NCI-H82 (cell line): ENCODE measurements at regions not wholly inside any gene's neighbourhood (a gene's known extent, or its start where the extent isn't known, plus 50 kb on each side); places are given as distances from the start of the nearest gene placed in this dataset.

Experiments
- DNase-seq: peaks from one replicate; lab custom pipeline; 2025; lab: John Stamatoyannopoulos, UW

DNA sequence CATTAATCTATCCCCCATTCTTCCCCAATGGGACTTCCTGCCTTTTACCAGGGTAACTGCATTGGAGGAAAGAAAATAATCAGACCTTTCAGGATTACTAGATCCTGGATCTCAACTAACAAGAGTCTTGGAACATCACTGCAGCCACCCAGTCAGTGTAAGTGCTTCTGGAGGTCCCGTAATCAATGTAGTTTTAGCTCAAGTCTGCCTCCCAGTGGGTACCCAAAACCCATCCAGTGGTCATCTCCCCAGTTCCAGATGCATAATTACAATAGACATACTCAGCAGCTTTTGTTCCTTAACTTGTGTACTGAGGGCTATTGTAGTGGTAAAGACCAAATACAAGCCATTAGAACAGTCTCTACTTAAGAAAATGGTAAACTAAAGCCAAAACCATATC, 319.1 kb downstream of the GPATCH2 start:
- peak; percentile 39 for DNase-seq

- no peak for DNase-seq
Measured at GRCh38 chr1:217311269-217311668, 319.6 kb downstream of the GPATCH2 start.

DNA sequence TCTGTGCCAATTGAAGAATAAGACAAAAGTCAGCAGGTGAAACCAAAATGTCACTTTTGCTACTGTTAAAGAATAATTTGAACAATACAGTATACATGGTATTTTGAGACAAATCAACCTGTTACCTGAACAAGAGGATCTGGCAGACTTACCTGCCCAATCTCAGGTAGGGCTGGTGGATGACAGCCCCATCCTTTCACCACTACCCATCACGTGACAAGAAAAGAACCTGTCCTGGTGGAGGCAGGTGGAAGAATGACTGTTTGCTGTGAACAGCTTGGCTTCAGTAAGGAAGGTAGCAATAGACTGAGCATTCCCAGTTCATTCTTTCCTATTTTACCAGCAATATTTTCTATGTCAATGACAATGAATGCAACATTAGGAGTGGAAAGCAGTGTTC, 349.6 kb downstream of the GPATCH2 start:
- no peak for DNase-seq

- no peak for DNase-seq
Measured at GRCh38 chr1:217275655-217276398, 355.1 kb downstream of the GPATCH2 start.

DNA sequence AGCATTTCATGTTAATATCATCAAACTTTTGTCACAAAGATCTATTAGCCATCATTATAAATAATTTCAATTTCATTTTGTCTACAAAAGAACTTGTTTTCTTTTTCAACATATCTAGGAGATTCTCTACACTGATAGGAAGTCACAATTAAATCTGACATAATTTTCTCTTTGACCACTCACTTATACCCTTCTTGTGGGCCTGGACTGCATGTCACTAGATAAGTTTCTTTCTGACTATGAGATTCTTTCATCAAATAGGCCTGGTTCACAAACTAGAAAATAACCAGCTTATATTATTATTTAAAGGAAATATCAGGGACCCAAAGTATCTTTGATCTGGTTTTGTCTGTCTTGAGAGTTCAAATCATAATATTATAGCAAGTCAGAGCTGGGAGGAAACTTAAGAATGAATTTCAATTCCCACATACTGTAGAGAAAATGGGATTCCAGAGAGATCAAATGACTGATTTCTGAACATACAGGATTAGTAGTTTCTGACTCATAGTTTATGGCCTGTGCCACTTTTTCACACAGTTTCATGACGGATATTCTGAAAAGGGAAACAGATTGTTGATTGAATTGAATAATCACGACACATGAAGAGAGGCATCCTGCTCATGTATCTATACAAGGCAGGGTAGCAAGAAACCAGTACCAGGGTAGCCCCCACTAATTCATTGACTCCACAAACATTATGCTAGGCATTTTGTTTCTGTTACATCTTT, 355.8 kb downstream of the GPATCH2 start:
- no peak for DNase-seq

DNA sequence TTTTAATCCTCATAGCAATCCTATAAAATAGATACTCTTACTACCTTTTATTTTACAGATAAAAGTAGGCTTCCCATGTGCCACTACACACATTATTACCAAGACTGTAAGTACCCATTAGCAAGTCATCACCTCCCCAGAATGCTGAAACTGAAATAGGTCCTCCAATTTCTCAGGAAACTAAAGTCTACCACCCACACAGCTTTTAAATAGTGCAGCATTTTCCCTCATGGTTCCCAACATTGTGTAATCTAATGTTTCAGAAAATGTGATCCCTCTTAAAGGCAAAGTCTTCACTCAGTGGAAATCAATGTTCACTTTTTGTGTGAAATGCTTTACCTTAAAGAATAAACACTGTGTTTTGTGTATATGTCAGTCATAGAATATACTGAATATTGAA, 356.5 kb downstream of the GPATCH2 start:
- no peak for DNase-seq

- DNase-seq: no peak
Measured at GRCh38 chr1:217273866-217274265, 357.0 kb downstream of the GPATCH2 start.

DNA sequence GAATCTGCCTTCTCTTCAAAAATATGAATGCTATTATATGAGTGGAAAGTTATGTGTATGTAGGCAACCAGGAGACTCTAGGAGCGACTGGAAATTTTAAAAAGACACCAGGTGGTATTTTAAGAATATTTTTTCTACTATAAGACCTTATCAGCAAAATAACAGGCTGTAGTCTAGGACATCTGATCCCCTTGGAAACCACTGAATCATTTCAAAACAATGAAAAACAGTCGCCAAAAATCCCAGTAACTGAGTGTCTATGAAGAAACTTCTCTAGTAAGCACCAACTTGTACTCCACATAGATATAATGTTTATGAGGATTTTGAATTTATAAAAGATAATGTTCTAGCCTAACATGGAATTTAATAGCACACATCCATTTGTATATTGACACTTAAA, 358.5 kb downstream of the GPATCH2 start:
- DNase-seq: no peak

GRCh38 chr1:217270101-217270500, 360.8 kb downstream of the GPATCH2 start:
- no peak for DNase-seq

GRCh38 chr1:217268058-217268457, 362.8 kb downstream of the GPATCH2 start:
- DNase-seq: no peak

GRCh38 chr1:217261636-217262035, 369.3 kb downstream of the GPATCH2 start:
- DNase-seq: no peak

DNA sequence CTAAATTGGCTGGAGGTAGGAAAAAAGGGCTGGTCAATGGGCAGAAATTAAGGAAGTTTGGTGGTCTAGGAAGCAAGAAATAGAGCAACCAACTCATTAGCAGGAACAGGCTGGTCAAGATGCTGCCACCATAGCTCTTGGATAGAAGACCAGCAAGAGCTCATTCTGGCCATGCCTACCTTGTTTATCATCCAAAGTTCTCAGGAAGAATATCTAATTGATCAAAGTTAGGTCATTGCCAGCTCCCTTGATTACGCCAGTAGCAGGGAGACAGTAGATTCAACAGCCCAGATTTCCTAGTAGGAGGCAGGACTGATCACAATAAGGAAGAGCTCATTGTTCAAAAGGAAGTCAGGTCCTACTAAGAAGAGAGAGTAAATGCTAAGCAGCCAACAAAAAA, 370.2 kb downstream of the GPATCH2 start:
- DNase-seq: no peak

DNA sequence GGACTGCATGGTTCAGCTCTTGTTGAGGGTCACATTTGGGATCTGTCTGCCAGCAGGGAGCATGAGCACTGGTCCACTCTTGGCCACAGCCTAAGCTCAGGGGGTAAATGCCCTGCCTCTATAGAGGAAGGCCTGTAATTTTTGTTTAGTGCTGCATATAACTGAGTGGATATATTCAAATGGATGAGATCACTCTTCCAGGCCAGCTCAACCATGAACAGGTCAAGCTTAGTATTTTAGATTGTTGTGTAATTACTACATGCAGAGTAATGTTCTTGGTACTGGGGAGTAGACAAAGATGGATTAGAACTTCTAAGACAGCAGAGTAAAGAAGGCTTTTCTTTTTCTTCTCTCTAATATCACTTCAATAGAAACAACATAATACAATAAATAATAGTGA, 376.9 kb downstream of the GPATCH2 start:
- DNase-seq: no peak

DNA sequence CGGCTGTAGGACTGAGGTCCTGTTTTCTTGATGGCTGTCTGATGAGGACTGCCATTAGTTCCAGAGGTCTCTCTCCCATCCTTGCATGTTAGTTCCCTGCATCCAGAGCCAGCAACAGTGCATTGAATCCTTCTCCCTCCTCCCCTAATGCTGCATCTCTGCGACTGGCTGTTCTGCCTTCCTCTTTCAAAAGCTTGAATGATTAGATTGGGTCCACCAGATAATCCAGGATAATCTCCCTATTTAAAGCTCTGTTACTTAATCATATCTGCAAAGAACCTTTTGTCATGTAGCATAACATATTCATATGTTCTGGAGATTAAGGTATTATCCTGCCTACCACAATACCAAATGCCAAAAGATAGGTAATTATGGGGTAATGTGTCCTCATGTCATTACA, 377.5 kb downstream of the GPATCH2 start:
- DNase-seq: peak; percentile 88

DNA sequence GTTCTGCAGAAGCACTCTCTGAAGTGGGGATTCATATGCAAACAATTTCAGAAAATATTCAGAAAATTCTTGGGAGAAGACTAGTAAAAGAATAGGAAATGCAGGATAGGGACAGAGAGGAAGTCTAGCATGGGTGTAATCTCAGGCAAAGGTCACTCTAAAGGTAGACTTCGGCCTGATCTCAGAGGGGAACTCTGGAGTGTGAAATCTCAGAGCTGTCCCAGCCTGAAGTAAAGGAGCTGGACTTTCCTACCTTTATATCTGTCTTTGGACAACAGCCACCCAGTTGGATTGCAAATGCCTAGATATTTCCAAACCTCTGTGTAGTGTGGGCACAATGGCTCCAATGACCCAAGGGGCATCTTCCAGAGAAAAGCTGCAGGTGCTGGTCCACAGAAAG, 379.8 kb downstream of the GPATCH2 start:
- no peak for DNase-seq

- DNase-seq: no peak
Measured at GRCh38 chr1:217249857-217250256, 381.0 kb downstream of the GPATCH2 start.

DNA sequence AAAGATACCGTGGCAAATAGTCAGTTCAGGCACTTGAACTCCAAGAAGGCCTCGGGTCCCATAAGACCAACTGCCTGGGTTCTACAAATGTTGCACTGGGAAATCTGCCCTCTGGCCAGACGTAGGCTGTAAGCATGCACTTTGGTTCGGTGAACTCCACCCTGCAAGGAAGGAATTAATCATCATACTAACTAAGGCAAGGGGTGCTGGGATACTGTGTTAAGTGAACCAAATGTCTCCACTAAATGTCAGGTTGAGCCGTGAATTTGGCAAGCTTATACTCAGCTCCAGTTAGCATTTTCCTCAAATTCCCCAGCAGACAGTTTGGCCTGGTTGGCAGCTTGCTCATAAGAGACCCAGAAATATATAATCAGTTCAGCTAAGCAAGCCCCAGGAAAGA, 385.9 kb downstream of the GPATCH2 start:
- no peak for DNase-seq

DNA sequence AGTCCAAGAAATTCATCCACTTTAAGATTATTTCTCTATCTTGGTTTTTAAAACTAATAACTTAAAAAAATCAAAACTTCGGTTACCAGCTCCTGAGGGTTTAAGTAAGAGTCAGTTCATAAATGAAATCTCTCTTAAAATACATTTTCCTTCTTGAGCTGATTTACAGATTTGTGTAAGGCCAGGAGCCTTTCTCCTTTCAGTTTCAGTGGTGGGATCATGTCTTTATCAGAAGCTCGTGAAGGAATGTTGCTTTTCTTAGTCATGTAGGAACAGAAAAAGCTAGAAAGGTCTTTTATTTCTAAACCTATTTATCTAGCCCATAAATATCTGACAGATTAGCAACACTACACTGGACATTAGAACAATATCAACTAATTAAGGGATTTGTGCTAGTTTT, 390.2 kb downstream of the GPATCH2 start:
- no peak for DNase-seq

DNA sequence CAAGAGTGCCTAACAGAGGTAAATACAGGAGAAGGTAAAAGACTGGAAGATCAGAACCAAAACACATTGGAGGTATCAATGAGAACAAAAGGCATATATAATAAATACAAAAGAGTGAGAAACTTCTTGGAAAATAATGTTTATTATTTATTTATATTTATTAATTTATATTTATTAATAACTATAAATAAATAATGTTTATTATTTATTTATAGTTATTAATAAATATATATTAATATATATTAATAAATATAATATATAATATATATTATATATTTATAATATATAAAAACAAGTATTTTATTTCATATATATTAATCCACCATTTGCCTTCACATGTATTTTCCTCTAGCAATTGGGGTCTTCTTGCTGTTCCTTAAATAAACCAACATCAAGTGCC, 391.9 kb downstream of the GPATCH2 start:
- DNase-seq: no peak

GRCh38 chr1:217230412-217230811, 400.5 kb downstream of the GPATCH2 start:
- DNase-seq: no peak

DNA sequence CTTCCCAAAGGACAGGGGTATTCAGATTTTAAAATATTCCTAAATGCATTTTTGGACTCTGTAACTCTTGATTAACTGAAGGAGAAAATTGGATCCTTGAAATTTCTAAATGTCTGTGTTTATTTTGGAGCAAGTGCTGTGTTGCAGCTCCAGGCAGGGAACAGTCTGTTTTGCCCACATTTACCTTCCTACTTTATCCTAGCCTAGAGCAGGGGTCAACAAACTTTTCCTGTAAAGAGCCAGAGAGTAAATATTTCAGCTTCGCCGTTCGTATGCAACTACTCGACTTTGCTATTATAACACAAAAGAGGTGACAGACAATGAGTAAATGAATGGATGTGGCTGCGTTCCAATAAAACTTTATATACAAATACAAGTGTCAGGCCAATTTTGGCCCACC, 402.2 kb downstream of the GPATCH2 start:
- DNase-seq: no peak

DNA sequence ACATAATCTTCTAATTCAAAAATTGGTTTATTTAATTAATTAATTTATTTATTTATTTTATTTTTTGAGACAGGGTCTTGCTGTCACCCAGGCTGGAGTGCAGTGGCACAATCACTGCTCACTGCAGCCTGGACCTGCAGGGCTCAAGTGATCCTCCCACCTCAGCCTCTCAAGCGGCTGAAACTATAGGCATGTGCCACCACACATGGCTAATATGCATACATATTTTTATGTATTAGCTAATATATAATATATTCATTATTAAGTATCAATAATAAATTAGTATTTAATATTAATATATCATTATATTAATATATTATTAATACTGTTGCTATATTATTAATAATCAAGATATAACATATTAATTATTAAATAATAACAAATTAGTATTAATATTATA, 406.7 kb downstream of the GPATCH2 start:
- no peak for DNase-seq

- DNase-seq: no peak
Measured at GRCh38 chr1:217214551-217214950, 416.3 kb downstream of the GPATCH2 start.

DNA sequence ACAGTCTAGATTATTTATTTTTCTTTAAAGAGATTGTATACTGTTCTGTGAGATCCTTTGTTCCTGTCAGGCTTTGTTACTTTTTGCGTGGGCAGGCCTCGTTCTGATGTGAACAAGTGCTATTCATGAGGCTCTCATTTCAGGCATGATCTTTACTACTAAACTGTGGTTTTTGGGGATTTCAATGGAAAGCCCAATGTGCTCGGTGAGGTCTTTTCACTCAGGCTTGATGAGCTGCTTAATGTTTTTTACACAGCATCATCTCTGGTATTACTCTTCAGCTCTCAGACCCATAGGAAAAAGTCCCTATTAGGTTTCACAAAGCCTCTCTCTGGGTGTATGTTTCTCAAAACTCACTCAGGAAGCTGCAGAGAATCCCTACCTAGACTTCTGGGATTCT, 419.4 kb downstream of the GPATCH2 start:
- no peak for DNase-seq
